Stimulated activated CD4-positive, alpha-beta T cell treated with anti-CD3 and anti-CD28 coated beads, Interleukin-4, amount 100 ng/mL, for 48 hours (primary cell): ENCODE measurements at regions not wholly inside any gene's neighbourhood (a gene's known extent, or its start where the extent isn't known, plus 50 kb on each side); places are given as distances from the start of the nearest gene placed in this dataset.
A peak's percentile ranks its signal among the peaks of the same experiment; 100 is the strongest.

Experiments used
- DNase-seq, 2 donors: peaks; one replicate each; pipeline ENCODE4 v3.0.0-alpha.2; 2020; ENCODE audit warnings: low read depth in 2 of 2

- DNase-seq = no peak
Observed at GRCh38 chr11:111444040-111444439, 65.0 kb upstream of the POU2AF1 start.

- no peak for DNase-seq
Observed at GRCh38 chr11:111443640-111444039, 64.6 kb upstream of the POU2AF1 start.

GRCh38 chr11:111443032-111443431, 64.0 kb upstream of the POU2AF1 start:
- no peak for DNase-seq

GRCh38 chr11:111441443-111441842, 62.4 kb upstream of the POU2AF1 start:
- no peak for DNase-seq

GRCh38 chr11:111440416-111441205, 61.5 kb upstream of the POU2AF1 start:
- no peak for DNase-seq

GRCh38 chr11:111439901-111440300, 60.8 kb upstream of the POU2AF1 start:
- DNase-seq = no peak

- DNase-seq = no peak
Observed at GRCh38 chr11:111438846-111439520, 59.9 kb upstream of the POU2AF1 start.

- DNase-seq = no peak
Observed at GRCh38 chr11:111438168-111438567, 59.1 kb upstream of the POU2AF1 start.

GRCh38 chr11:111435046-111435698, 56.1 kb upstream of the POU2AF1 start:
- DNase-seq = no peak

GRCh38 chr11:111429066-111429506, 50.0 kb upstream of the POU2AF1 start:
- peak; percentile 67 to 73 for DNase-seq
